ENCODE measurements at regions not wholly inside any gene's neighbourhood (a gene's known extent, or its start where the extent isn't known, plus 50 kb on each side); places are given as distances from the start of the nearest gene placed in this dataset.
A peak's percentile ranks its signal among the peaks of the same experiment; 100 is the strongest.
"Not testable (repeated sequence)": the region's sequence is repeated elsewhere in the genome, so short reads cannot be mapped to it uniquely, and the experiment has no call there.

- DNase-seq (ENCODE audit: low read depth in 2 of 3, low spot score in 2 of 3): peak in 1 of 3 donors; percentile 40
These were observed 140.9 kb downstream of the RNF144B start for GRCh38 chr6:18527836-18528743.

- no peak for DNase-seq (ENCODE audit: low read depth in 2 of 3, low spot score in 2 of 3)
These were observed 143.1 kb downstream of the RNF144B start for GRCh38 chr6:18530201-18530600.

GRCh38 chr6:18532139-18532538 lies 145.0 kb downstream of the RNF144B start:
- no peak for DNase-seq (ENCODE audit: low read depth in 2 of 3, low spot score in 2 of 3)

GRCh38 chr6:18533793-18534192 lies 146.6 kb downstream of the RNF144B start:
- DNase-seq (ENCODE audit: low read depth in 2 of 3, low spot score in 2 of 3): no peak

GRCh38 chr6:18536591-18537055 lies 149.5 kb downstream of the RNF144B start:
- DNase-seq (ENCODE audit: low read depth in 2 of 3, low spot score in 2 of 3): no peak

- DNase-seq (ENCODE audit: low read depth in 2 of 3, low spot score in 2 of 3): no peak
These were observed 151.2 kb downstream of the RNF144B start for GRCh38 chr6:18538315-18538714.

- DNase-seq (ENCODE audit: low read depth in 2 of 3, low spot score in 2 of 3): no peak
These were observed 155.9 kb downstream of the RNF144B start for GRCh38 chr6:18543051-18543450.

- not testable (repeated sequence) for DNase-seq (ENCODE audit: low read depth in 2 of 3, low spot score in 2 of 3)
These were observed 158.0 kb downstream of the RNF144B start for GRCh38 chr6:18545142-18545541.

GRCh38 chr6:18545726-18546125 lies 158.6 kb downstream of the RNF144B start:
- no peak for DNase-seq (ENCODE audit: low read depth in 2 of 3, low spot score in 2 of 3)

GRCh38 chr6:18550119-18550518 lies 163.0 kb downstream of the RNF144B start:
- no peak for DNase-seq (ENCODE audit: low read depth in 2 of 3, low spot score in 2 of 3)

- no peak for DNase-seq (ENCODE audit: low read depth in 2 of 3, low spot score in 2 of 3)
These were observed 164.1 kb downstream of the RNF144B start for GRCh38 chr6:18551228-18551627.

GRCh38 chr6:18555750-18556149 lies 168.6 kb downstream of the RNF144B start:
- DNase-seq (ENCODE audit: low read depth in 2 of 3, low spot score in 2 of 3): no peak

GRCh38 chr6:18561037-18561750 lies 174.0 kb downstream of the RNF144B start:
- DNase-seq (ENCODE audit: low read depth in 2 of 3, low spot score in 2 of 3): peak in 2 of 3 donors; percentile 3 to 46

- no peak for DNase-seq (ENCODE audit: low read depth in 2 of 3, low spot score in 2 of 3)
These were observed 175.6 kb downstream of the RNF144B start for GRCh38 chr6:18562726-18563125.

GRCh38 chr6:18564775-18565174 lies 177.6 kb downstream of the RNF144B start:
- DNase-seq (ENCODE audit: low read depth in 2 of 3, low spot score in 2 of 3): no peak

GRCh38 chr6:18565231-18565630 lies 178.1 kb downstream of the RNF144B start:
- no peak for DNase-seq (ENCODE audit: low read depth in 2 of 3, low spot score in 2 of 3)

- DNase-seq (ENCODE audit: low read depth in 2 of 3, low spot score in 2 of 3): no peak
These were observed 180.2 kb downstream of the RNF144B start for GRCh38 chr6:18567380-18567779.

GRCh38 chr6:18577491-18577890 lies 190.3 kb downstream of the RNF144B start:
- DNase-seq (ENCODE audit: low read depth in 2 of 3, low spot score in 2 of 3): peak in 1 of 3 donors; percentile 25

GRCh38 chr6:18579166-18579565 lies 192.0 kb downstream of the RNF144B start:
- no peak for DNase-seq (ENCODE audit: low read depth in 2 of 3, low spot score in 2 of 3)

- no peak for DNase-seq (ENCODE audit: low read depth in 2 of 3, low spot score in 2 of 3)
These were observed 192.7 kb downstream of the RNF144B start for GRCh38 chr6:18579869-18580268.

- DNase-seq (ENCODE audit: low read depth in 2 of 3, low spot score in 2 of 3): no peak
These were observed 197.2 kb downstream of the RNF144B start for GRCh38 chr6:18584372-18584771.

All from hematopoietic multipotent progenitor cell (in vitro differentiated cells).